Left lobe of liver (tissue), 2 donors: ENCODE measurements at regions not wholly inside any gene's neighbourhood (a gene's known extent, or its start where the extent isn't known, plus 50 kb on each side); places are given as distances from the start of the nearest gene placed in this dataset.

ENCODE experiments used
- ATAC-seq: fragments of 200-7000 bp; cut with Tn5 transposase; one replicate; pipeline ENCODE4 v1.9.1; 2020; ENCODE audit warnings: mild to moderate bottlenecking, moderate library complexity
- DNase-seq: peaks from one replicate; pipeline ENCODE4 v3.0.0-alpha.2; 2020; ENCODE audit warnings: low spot score
- donor health status: DM: no; HTN: no; CAD: no; lungs with moderate emphysema.
- donor health status: DM: no; HTN: yes; CAD: no.

GRCh38 chr2:15803543-15804245 is 136.7 kb upstream of the MYCN start:
- no peak for DNase-seq
- ATAC-seq = no peak

DNA sequence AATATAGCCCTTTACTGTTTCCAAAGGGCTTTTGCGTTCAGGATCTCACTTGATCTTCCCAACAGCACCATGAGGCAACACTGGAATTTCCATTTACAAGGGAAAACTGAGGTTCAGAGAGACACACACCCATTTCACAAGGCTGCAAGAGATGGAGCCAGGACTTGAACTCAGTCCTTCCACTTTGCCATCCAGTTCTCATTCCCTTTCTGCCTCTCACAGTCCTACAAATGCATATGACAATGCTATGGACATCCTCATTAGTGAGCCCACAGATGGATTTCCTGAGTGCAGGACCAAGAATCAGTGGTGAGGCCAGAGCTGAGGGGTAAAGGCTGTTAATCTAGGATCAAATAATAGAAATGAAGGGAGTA is 136.1 kb upstream of the MYCN start:
- ATAC-seq (no peak), DNase-seq (no peak)

DNA sequence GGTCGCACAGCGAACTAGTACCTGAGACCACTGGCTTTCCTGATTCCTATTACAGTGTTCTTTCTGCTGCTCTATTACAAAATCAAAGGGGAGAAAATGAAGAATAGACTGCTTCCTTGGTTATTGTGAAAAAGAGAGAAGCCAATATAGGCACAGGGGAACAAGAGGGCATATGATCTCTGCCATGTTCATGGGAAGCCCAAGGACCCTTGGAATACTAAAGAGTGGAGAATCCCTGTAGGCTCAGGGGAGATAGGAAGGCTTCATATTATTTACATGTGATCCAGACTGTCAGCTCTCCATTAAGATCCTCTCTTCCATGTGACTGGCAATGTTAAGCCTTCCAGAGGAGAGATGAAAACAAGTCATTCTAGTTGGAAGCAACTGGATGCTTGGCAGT is 135.7 kb upstream of the MYCN start:
- ATAC-seq = no peak

DNA sequence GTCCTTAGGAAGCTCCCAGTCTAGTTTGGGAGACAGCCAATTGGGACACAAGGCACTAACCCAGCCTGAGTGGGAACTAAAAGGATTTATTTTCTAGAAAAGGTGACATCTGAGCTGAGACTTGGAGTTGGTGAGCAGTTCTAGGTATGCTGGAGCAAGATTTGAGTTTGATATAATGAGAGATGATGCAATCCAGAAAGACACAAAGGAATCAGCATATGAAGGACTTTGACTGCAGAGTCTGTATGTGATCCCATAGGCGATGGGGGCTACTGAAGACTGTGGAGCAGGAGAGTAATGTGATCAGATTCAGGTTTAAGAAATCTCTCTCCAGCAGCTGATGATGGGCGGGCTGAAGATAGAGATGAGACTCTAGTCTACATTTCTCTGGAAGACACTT is 135.1 kb upstream of the MYCN start:
- DNase-seq (no peak), ATAC-seq (no peak)

More for the DNA sequence above, 135.7 kb upstream of the MYCN start:
- no peak for DNase-seq

DNA sequence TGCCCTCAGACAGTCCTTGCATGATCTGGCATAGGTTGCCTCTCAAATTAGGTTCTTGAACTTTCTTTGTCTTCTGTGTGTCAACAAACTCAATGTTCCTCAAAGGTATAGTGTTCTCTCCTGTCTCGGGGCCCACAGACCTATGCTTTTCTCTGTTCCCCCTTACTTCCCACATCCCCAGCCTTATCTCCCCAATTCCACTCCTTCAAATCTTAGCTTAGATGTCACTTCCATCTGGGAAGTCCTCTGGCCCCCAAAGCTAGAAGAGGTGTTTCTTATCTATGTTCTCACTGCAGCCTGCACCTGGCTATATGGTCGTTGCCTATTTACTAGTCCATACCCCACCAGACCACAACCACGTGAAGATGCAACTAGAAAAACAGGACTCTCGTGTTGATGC is 134.6 kb upstream of the MYCN start:
- DNase-seq (no peak), ATAC-seq (no peak)

- no peak for DNase-seq
- ATAC-seq = no peak
Measured at GRCh38 chr2:15806801-15807417, 133.4 kb upstream of the MYCN start.

GRCh38 chr2:15807418-15808203 is 132.7 kb upstream of the MYCN start:
- ATAC-seq (no peak), DNase-seq (no peak)

DNA sequence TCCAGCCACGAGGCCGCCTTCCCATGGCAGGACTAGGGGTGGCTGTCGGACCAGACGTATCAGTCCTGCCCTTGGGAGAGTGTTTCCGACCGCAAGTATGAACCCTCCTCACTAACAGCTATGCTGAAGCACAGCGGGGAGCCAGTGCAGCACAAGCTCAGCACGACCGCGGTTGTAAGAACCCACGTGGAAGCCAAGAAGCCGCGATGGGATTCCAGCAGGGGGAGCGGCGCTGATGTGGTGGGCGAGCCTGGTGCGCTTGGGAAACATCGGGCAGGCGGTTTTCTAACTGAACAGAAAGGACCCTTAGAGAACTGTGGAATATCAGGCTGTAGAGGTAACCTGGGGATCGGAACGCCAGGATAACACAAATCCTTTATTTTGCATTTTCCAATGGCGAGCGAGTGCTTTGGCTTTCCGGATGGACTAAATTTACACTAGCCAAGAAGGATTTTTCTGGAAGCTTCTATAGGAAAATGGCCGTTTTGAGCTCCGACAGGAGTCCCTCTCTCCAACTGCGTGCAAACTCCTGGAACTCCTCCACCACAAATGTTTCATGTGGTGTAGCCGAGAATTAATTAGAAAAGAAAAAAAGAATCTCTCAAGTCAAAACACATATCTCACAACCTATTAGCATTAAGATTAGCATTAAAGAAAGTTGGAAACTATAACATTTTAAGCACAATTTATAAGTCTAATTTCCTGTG is 132.0 kb upstream of the MYCN start:
- DNase-seq (no peak), ATAC-seq (no peak)

DNA sequence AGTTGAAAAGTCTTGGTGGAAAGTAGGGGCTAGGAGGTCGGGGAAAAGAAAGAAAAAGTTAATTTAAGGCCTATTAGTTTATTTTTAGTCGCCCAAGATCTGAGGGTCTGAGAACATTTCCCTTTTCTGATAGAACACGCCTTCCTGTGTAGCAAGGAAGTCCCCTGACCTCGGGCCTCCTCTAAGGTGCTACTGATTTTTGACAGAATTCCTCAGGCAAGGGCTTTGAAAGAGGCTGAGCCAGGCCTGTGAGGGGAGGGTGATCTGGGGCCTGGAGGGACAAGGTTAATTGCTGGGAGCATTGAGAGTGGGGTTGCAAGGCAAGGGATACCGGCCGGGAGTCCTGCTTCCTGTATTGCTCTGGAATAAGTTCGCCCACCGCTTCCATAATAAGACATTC is 131.4 kb upstream of the MYCN start:
- no peak for DNase-seq
- no peak for ATAC-seq

- DNase-seq = no peak
- no peak for ATAC-seq
Measured at GRCh38 chr2:15809404-15809803, 130.9 kb upstream of the MYCN start.

- ATAC-seq (no peak), DNase-seq (no peak)
Measured at GRCh38 chr2:15810477-15811150, 129.7 kb upstream of the MYCN start.

DNA sequence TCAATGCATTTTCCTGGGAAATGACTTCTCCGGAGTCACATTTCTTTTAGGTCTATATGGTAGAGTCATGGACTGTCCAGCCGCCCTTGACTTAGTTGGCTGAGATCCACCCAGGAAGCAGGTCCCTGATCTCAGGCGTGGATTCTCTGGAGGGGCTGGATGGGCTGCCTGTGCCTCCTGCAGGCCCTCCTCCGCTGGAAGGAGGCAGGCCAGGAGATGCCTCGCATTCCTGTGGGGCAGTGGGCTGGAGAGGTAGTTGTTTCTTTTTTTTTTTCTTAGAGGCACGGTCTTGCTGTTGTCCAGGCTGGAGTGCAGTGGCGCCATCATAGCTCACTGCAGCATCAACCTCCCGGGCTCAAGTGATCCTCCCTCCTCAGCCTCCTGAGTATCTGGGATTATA is 129.0 kb upstream of the MYCN start:
- ATAC-seq = no peak
- no peak for DNase-seq

- DNase-seq (no peak), ATAC-seq (no peak)
Measured at GRCh38 chr2:15812187-15812780, 128.1 kb upstream of the MYCN start.

DNA sequence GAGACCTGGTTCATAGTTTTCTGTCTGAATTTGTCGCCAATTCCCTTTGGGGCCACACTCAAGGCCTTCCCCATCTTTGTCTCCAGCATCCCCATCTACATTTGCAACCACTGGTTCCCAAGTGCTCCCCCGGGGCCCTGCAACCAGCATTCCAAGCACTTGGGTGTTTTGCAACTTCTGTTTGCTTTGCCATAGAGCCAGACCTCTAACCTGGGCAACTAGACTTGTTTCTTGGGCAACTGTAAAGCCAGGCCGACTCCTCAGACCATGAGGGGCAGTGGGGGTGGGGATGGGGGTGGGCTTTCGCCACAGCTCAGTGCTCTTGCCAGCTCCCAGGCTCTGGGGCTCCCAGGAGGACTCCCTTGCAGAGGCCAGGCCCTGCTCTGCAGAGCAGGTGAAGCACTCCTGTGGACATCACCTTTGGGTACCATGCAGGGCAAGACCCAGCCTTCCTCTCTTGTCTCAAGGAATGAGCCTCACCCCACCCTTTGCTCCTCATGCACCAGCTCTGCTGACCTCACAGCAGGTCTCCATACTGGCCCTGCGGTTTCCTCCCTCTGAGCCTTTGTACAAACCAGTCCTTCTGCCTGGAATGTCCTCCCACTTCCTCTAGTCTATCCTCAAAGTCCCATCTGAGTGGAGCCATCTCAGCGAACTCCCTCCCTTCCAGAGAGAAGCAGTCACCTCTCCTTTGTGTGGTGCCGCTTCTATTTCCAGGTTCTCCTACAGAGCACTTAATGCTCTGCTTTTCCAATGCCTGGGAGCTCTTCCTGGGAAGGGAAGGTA is 126.7 kb upstream of the MYCN start:
- DNase-seq (no peak), ATAC-seq (no peak)

GRCh38 chr2:15814403-15814802 is 125.9 kb upstream of the MYCN start:
- no peak for DNase-seq
- ATAC-seq = no peak

DNA sequence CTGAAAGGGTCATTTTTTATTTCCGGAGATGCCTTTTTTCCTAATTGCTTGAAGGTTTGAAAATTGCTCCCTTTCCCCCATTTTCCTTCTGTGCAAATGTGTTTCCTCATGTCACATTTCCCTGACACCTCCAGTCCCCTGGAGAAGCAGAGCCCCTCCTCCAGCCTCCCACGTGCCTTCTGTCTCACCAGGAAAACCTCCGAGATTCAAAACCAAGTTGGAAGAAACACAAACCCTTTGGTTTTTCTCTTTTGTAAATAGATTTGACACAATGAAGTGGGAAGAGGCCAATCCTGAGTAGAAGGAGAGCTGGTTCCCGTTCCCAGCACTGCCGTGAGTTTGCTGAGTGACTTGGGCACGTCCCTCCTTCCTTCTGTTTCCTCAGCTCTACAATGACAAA is 125.4 kb upstream of the MYCN start:
- DNase-seq (no peak), ATAC-seq (no peak)

DNA sequence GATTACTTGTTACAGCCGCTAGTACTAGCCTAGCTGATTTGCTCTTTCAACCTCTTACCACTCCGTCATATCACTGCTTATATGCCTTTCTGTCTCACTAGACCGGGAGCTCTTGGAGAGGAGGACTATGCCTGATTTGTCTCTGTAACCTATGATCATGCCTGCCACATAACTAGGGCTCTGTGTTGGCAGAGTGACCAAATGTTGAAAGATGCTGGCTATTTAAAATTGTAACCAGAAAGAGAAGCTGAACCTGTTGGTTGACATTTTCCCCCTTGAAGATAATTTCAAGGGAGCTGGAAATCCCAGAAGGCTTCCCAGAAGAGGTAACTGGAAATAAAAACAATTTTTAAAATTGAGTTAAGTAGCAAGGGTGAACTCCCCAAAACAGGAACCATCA is 124.1 kb upstream of the MYCN start:
- ATAC-seq (no peak), DNase-seq (no peak)

- no peak for ATAC-seq
- no peak for DNase-seq
Measured at GRCh38 chr2:15816674-15817406, 123.5 kb upstream of the MYCN start.

DNA sequence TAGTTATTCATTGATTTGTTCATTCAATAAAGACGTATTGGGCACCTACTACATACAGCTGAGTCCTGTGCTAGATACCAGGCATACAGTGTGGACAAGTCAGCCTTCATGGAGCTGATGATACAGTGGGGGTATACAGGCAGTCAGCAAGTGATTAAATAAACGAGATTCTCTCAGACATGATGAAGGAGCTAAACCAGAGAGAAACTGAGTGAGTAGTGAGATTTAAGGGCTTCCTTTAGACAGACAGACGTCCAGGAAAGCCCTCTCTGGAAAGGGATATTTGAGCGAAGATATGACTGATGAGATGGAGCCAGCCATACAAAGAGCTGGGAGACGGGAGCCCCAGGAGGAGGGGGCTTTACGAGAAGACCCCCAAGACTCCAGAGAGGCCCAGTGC is 122.6 kb upstream of the MYCN start:
- DNase-seq (no peak), ATAC-seq (no peak)
